K562 (cell line): ENCODE measurements at regions not wholly inside any gene's neighbourhood (a gene's known extent, or its start where the extent isn't known, plus 50 kb on each side); places are given as distances from the start of the nearest gene placed in this dataset.

Source experiments
- ATAC-seq: fragments of 200-7000 bp; cut with Tn5 transposase; 3 replicates; pipeline ENCODE4 v1.9.1; 2020; ENCODE audit warnings: moderate library complexity
- BruUV-seq: library from RNA; stranded (reverse); fragments of 400-500 nt; replicated peaks from 2 replicates; lab custom pipeline; 2021; lab: Mats Ljungman, UMichigan
- CTCF ChIA-PET: fragments of 300-600 bp; formaldehyde crosslinking; extraction: SDS; loops from one replicate; lab custom pipeline; 2021; ENCODE audit warnings: low intra/inter-chr PET ratio; lab: Yijun Ruan, JAX
- POLR2A ChIA-PET: fragments of 300-600, 350-650 bp; sonication (Branson Sonifier 250); formaldehyde crosslinking; extraction: SDS; loops from one replicate; lab custom pipeline; 2021; ENCODE audit warnings: antibody characterized with exemption, inconsistent platforms; lab: Yijun Ruan, JAX
- DNase-seq, 4 experiments: peaks; one replicate each; pipeline versions ENCODE4 v3.0.0 to v3.0.0-alpha.2; 2011 to 2018; ENCODE audit warnings: low spot score in 3 of 4, mixed read lengths in 3 of 4; ENCODE audit errors: extremely low read depth in 1 of 4
- FAIRE-seq: peaks from 2 replicates; lab custom pipeline; 2011; peaks lifted over from hg19 to GRCh38; lab: Jason Lieb, UNC
- H2AFZ ChIP-seq: 2 replicates; pipeline ENCODE4 v1.6.0; 2011; ENCODE audit warnings: low read depth, low read length, control low read depth, inconsistent platforms
- H3K27ac ChIP-seq: fragments of 200-600 bp; 3 replicates; pipeline ENCODE4 v1.8.0; 2011; ENCODE audit warnings: low read depth, mild to moderate bottlenecking, control low read depth, inconsistent platforms, low read length, moderate library complexity, mixed read lengths; ENCODE audit errors: extremely low read depth
- H3K27me3 ChIP-seq, 2 experiments: fragments of 300-600 bp in 1 of 2; 2 replicates in 1 of 2; 3 replicates in 1 of 2; pipeline versions ENCODE4 v1.6.0 to v1.8.0; 2011; ENCODE audit warnings: inconsistent platforms in 2 of 2, low read length in 2 of 2, mild to moderate bottlenecking in 1 of 2, mixed read lengths in 1 of 2, moderate library complexity in 1 of 2; ENCODE audit not compliant: control insufficient read depth in 2 of 2, insufficient read depth in 2 of 2
- H3K36me3 ChIP-seq: fragments of 300-600 bp; 3 replicates; pipeline ENCODE4 v1.8.0; 2011; ENCODE audit warnings: mild to moderate bottlenecking, low read length, inconsistent platforms; ENCODE audit not compliant: control insufficient read depth, insufficient read depth
- H3K4me1 ChIP-seq, 2 experiments: fragments of 200-600 bp in 1 of 2; replicated peaks in 1 of 2; 2 replicates in 1 of 2; 3 replicates in 1 of 2; pipeline versions ENCODE4 v1.5.1 to v1.8.0; 2011; ENCODE audit warnings: inconsistent platforms in 2 of 2, low read length in 2 of 2, mild to moderate bottlenecking in 1 of 2, mixed read lengths in 1 of 2, moderate library complexity in 1 of 2; ENCODE audit not compliant: control insufficient read depth in 2 of 2, insufficient read depth in 2 of 2
- H3K4me2 ChIP-seq: 2 replicates; pipeline ENCODE4 v1.6.1; 2011; ENCODE audit warnings: low read length, control low read depth, inconsistent platforms, mixed read lengths; ENCODE audit not compliant: insufficient read depth
- H3K4me3 ChIP-seq: fragments of 200-600 bp; sonication (generic), shearing (Covaris generic); 2 replicates; pipeline ENCODE4 v1.5.1; 2016; ENCODE audit warnings: control low read depth, inconsistent platforms
- H3K79me2 ChIP-seq: fragments of 200-600 bp; 3 replicates; pipeline ENCODE4 v1.8.0; 2011; ENCODE audit warnings: low read length, inconsistent platforms; ENCODE audit not compliant: control insufficient read depth, insufficient read depth
- H3K9ac ChIP-seq, 2 experiments: 2 replicates each; pipeline versions ENCODE4 v1.6.0 to v1.6.1; 2011; ENCODE audit warnings: low read depth in 2 of 2, low read length in 2 of 2, control low read depth in 1 of 2, inconsistent platforms in 1 of 2, mild to moderate bottlenecking in 1 of 2, mixed read lengths in 1 of 2; ENCODE audit not compliant: insufficient read depth in 1 of 2
- H3K9me1 ChIP-seq: one replicate; pipeline ENCODE4 v1.6.0; 2011; ENCODE audit warnings: inconsistent platforms, mild to moderate bottlenecking, low read length, moderate library complexity; ENCODE audit not compliant: control insufficient read depth, insufficient read depth
- H3K9me3 ChIP-seq: replicated peaks from 2 replicates; pipeline ENCODE4 v1.5.1; 2011; ENCODE audit warnings: low read depth, low read length, inconsistent platforms; ENCODE audit not compliant: control insufficient read depth, insufficient read depth
- H4K20me1 ChIP-seq: replicated peaks from 2 replicates; pipeline ENCODE4 v1.6.1; 2011; ENCODE audit warnings: low read length, inconsistent platforms, mixed read lengths; ENCODE audit not compliant: control insufficient read depth, insufficient read depth
- ELF2 ChIP-seq: fragments of 250-450 bp; sonication (Bioruptor Pico); IDR thresholded peaks from 2 replicates; pipeline ENCODE4 v1.5.0; 2021; ENCODE audit warnings: mild to moderate bottlenecking
- REST ChIP-seq, 2 experiments: fragments of 450-650 bp; formaldehyde crosslinking in 1 of 2; IDR thresholded peaks; 2 replicates each; pipeline versions ENCODE4 v1.4.0 to v1.6.1; 2014 to 2020; ENCODE audit warnings: mild to moderate bottlenecking in 2 of 2, borderline replicate concordance in 1 of 2, low read depth in 1 of 2
- WGBS: fragments of 100-300 bp; shearing (Covaris generic); methylation state at CpG from one replicate; pipeline ENCODE4 v1.1.6; 2016; ENCODE audit warnings: low coverage, mixed read lengths; ENCODE audit not compliant: insufficient coverage; ENCODE audit errors: missing lambda C conversion rate; 5-methylcytosine and 5-hydroxymethylcytosine counted together
- in situ Hi-C: fragments of 300-500 bp; cut with MboI; formaldehyde crosslinking; loops from 4 replicates; pipeline ENCODE4 v1.15.0; 2018; ENCODE audit warnings: inconsistent platforms, mixed read lengths
- intact Hi-C: fragments of 100-400 bp; cut with micrococcal nuclease; formaldehyde crosslinking; loops from 2 replicates; pipeline ENCODE4 v1.14.2; 2022
- TF ChIP-seq, protein P1 (sequence below), 2 experiments: fragments of 450-650 bp; IDR thresholded peaks; 2 replicates each; pipeline ENCODE4 v1.6.1; 2016; ENCODE audit warnings: mild to moderate bottlenecking in 2 of 2, borderline replicate concordance in 1 of 2, low read depth in 1 of 2, moderate library complexity in 1 of 2

DNA sequence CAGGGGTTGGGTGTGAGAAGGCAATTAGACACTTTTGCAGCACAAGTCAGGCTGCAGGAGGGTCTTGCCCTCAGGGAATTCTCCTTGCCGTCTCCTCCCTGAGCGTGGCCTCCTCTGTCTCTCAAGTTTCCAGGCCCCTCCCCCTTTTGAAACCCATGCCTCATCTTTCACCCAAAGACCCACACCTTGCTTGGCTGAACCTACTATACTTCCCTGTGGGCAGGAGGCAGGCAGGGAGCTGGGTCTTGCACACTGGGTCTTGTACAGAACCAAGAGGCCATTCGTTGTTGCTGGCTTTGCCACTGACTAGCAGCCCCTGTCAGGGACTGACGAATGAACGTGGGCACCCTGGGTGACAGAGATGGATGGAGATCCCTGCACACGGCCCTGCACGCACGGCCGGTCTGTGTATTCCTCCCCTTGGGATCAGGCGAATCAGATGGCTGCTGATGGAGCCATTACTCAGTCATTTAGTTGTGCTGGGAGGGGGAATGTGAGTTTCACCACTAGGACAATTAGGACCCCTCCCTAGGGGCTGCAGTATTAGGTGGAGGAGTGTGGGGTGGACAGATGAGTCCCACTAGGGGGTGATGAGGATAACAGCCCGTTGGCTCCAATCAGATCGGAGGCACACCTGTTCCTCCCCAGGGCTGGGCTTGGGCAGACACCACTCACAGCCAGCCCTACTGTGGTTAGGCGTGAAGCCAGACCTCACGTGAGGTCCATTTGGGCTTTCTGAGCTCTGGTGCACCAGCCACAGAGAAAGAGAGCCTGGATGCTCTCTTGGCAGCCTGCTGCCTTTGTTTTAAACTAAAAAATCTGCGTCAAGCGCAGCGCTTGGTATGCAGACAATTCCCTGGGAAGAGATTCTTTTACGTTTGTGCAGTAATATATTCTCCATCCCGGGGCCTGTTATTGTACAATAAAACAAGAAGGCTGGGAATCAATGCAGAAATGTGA, 167.7 kb upstream of the WSCD1 start:
- Histone ChIP-seq H3K9ac (no peak overlapping the region; a peak in 1 of 4 replicates), H3K9me1 (no peaks in the 10 kb centered on the region), H3K36me3 (no peaks in the 10 kb centered on the region), H3K79me2 (no peaks in the 10 kb centered on the region), H2AFZ (no peak overlapping the region), H3K27ac (no peak overlapping the region), H3K27me3 (peaks cover 0 to 2% of the 10 kb centered on the region in 2 experiments; a peak in 1 of 5 replicates), H3K4me1 (no peaks in the 10 kb centered on the region), H3K9me3 (no peaks in the 10 kb centered on the region), H3K4me2 (no peak overlapping the region), H3K4me3 (no peak overlapping the region), H4K20me1 (no peaks in the 10 kb centered on the region)
- ChIA-PET CTCF (no interaction called here), POLR2A (no interaction called here)
- WGBS: 0% methylated on average over 15 of the region's 19 CpGs
- DNase-seq (no peak), ATAC-seq (no peak), FAIRE-seq (no peak)
- in situ Hi-C loops (no loop called here), intact Hi-C loops (no loop called here)
- BruUV-seq: no TSS peak
- TF ChIP-seq ELF2 (CRISPR knock-in tag) (no peak), REST (IDR thresholded peaks at IDR 0.05; ENCODE audit: borderline replicate concordance) (no peak), REST (CRISPR knock-in tag; IDR thresholded peaks at IDR 0.05; ENCODE audit: low read depth) (no peak)
- TF ChIP-seq, protein P1, sequence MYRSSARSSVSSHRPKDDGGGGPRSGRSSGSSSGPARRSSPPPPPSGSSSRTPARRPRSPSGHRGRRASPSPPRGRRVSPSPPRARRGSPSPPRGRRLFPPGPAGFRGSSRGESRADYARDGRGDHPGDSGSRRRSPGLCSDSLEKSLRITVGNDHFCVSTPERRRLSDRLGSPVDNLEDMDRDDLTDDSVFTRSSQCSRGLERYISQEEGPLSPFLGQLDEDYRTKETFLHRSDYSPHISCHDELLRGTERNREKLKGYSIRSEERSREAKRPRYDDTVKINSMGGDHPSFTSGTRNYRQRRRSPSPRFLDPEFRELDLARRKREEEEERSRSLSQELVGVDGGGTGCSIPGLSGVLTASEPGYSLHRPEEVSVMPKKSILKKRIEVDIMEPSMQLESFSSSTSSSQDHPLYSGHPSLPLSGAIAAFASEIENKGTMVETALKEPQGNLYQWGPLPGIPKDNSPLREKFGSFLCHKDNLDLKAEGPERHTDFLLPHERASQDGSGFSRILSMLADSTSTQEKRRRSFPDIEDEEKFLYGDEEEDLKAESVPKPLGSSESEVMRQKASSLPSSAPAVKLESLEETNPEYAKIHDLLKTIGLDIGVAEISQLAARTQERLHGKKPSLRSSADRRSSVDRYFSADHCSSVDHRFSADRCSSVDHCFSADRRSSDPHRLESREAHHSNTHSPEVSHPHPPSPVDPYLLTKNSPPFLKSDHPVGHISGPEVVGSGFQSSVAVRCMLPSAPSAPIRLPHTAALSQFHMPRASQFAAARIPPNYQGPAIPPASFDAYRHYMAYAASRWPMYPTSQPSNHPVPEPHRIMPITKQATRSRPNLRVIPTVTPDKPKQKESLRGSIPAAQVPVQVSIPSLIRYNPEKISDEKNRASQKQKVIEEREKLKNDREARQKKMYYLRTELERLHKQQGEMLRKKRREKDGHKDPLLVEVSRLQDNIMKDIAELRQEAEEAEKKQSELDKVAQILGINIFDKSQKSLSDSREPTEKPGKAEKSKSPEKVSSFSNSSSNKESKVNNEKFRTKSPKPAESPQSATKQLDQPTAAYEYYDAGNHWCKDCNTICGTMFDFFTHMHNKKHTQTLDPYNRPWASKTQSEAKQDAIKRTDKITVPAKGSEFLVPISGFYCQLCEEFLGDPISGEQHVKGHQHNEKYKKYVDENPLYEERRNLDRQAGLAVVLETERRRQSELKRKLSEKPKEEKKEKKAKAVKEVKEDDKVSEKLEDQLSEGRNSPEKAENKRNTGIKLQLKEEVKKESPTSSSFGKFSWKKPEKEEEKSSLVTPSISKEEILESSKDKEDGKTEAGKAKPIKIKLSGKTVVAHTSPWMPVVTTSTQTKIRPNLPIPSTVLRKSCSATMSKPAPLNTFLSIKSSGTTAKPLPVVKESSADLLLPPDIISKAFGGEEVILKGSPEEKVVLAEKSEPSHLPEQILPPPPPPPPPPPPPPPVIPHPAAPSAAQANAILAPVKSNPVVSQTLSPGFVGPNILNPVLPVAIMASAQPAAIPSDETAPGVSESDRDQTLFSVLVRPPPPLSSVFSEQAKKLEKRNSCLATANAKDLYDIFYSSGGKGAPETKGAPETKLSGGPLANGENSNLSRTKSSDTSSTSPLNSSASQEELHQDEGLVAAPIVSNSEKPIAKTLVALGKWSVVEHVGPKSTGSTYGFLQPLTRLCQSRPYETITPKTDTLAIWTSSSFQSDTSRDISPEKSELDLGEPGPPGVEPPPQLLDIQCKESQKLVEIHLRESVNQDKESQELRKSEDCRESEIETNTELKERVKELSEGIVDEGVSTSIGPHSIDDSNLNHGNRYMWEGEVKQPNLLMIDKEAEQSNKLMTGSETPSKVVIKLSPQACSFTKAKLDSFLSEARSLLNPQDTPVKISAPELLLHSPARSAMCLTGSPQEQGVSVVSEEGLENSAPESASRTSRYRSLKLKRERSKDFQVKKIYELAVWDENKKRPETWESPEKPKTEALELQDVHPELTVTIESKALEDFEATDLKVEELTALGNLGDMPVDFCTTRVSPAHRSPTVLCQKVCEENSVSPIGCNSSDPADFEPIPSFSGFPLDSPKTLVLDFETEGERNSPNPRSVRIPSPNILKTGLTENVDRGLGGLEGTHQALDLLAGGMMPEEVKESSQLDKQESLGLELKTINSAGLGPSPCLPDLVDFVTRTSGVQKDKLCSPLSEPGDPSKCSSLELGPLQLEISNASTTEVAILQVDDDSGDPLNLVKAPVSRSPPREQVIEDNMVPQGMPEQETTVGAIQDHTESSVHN (IDR thresholded peaks at IDR 0.05; ENCODE audit: borderline replicate concordance in 1 of 2, low read depth in 1 of 2): no peak
